NCI-H69 (cell line): ENCODE measurements at regions not wholly inside any gene's neighbourhood (a gene's known extent, or its start where the extent isn't known, plus 50 kb on each side); places are given as distances from the start of the nearest gene placed in this dataset.
"Not testable (repeated sequence)": the region's sequence is repeated elsewhere in the genome, so short reads cannot be mapped to it uniquely, and the experiment has no call there.

Experiments used
- DNase-seq: peaks from one replicate; lab custom pipeline; 2025; lab: John Stamatoyannopoulos, UW

GRCh38 chr2:4139316-4139715 is 435.9 kb downstream of the DCDC2C start:
- no peak for DNase-seq

GRCh38 chr2:4139731-4140130 is 436.4 kb downstream of the DCDC2C start:
- DNase-seq: peak; percentile 56

- DNase-seq: peak; percentile 81
Observed at GRCh38 chr2:4140281-4140970, 437.1 kb downstream of the DCDC2C start.

- peak; percentile 43 for DNase-seq
Observed at GRCh38 chr2:4144731-4145130, 441.4 kb downstream of the DCDC2C start.

- no peak for DNase-seq
Observed at GRCh38 chr2:4151521-4151920, 448.1 kb downstream of the DCDC2C start.

- DNase-seq: no peak
Observed at GRCh38 chr2:4152051-4152450, 448.7 kb downstream of the DCDC2C start.

GRCh38 chr2:4168834-4169233 is 465.5 kb downstream of the DCDC2C start:
- DNase-seq: no peak

GRCh38 chr2:4174796-4175195 is 471.4 kb downstream of the DCDC2C start:
- peak; percentile 13 for DNase-seq

GRCh38 chr2:4175343-4175742 is 472.0 kb downstream of the DCDC2C start:
- no peak for DNase-seq

GRCh38 chr2:4180631-4181030 is 477.3 kb downstream of the DCDC2C start:
- peak; percentile 10 for DNase-seq

GRCh38 chr2:4181062-4181461 is 477.7 kb downstream of the DCDC2C start:
- DNase-seq: no peak

GRCh38 chr2:4188561-4188960 is 485.2 kb downstream of the DCDC2C start:
- DNase-seq: no peak

- DNase-seq: no peak
Observed at GRCh38 chr2:4190548-4190947, 487.2 kb downstream of the DCDC2C start.

- DNase-seq: no peak
Observed at GRCh38 chr2:4192119-4192518, 488.7 kb downstream of the DCDC2C start.

- no peak for DNase-seq
Observed at GRCh38 chr2:4214444-4215205, 511.2 kb downstream of the DCDC2C start.

GRCh38 chr2:4217737-4218136 is 514.4 kb downstream of the DCDC2C start:
- DNase-seq: no peak

GRCh38 chr2:4219101-4219500 is 515.7 kb downstream of the DCDC2C start:
- DNase-seq: peak; percentile 36

GRCh38 chr2:4219571-4219970 is 516.2 kb downstream of the DCDC2C start:
- DNase-seq: peak; percentile 51

- no peak for DNase-seq
Observed at GRCh38 chr2:4221434-4221833, 518.1 kb downstream of the DCDC2C start.

GRCh38 chr2:4221845-4222244 is 518.5 kb downstream of the DCDC2C start:
- DNase-seq: no peak

- not testable (repeated sequence) for DNase-seq
Observed at GRCh38 chr2:4244422-4244821, 541.0 kb downstream of the DCDC2C start.

- peak; percentile 88 for DNase-seq
Observed at GRCh38 chr2:4246364-4247131, 543.2 kb downstream of the DCDC2C start.

- DNase-seq: peak; percentile 33
Observed at GRCh38 chr2:4247791-4248190, 544.4 kb downstream of the DCDC2C start.
